ENCODE measurements at regions not wholly inside any gene's neighbourhood (a gene's known extent, or its start where the extent isn't known, plus 50 kb on each side); places are given as distances from the start of the nearest gene placed in this dataset.

GRCh38 chr2:207281436-207281835 is 115.7 kb upstream of the KLF7 start:
- no peak for TF ChIP-seq GATA2 (IDR thresholded peaks at IDR 0.05; ENCODE audit: low read depth, low read length)
- no peak for TF ChIP-seq GATA3 (IDR thresholded peaks at IDR 0.05; ENCODE audit: low read depth, low read length)
